ENCODE measurements at regions not wholly inside any gene's neighbourhood (a gene's known extent, or its start where the extent isn't known, plus 50 kb on each side); places are given as distances from the start of the nearest gene placed in this dataset.

DNA sequence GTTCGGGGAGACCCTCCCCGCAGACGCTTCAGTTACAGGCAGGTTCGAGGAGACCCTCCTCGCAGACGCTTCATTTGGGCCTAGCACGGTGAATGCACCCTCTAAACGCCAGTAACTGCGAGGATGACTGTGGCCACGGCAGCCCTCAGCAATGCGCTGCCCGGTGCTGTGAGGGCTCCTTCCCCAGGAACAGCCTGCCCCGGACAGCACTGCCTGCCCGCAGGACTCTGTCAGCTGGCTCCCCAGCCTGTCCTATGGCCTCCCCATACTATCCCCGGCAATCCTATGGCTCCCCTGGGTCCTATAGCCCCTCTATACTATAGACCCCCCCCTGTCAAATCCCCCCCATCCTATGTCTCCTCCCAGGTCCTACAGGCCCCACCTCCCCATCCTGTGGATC lies 238.9 kb downstream of the RBFOX3 start:
- TF ChIP-seq CTCF (IDR thresholded peaks at IDR 0.05; ENCODE audit: poor library complexity, severe bottlenecking) (no peak), EZH2 (IDR thresholded peaks at IDR 0.05; ENCODE audit: borderline replicate concordance, insufficient read depth, low read length, poor library complexity, severe bottlenecking) (no peak), POLR2AphosphoS5 (IDR thresholded peaks at IDR 0.05) (no peak), SMC3 (conservative IDR thresholded peaks at IDR 0.05; ENCODE audit: poor library complexity) (no peak), EP300 (conservative IDR thresholded peaks at IDR 0.05; ENCODE audit: poor library complexity, severe bottlenecking) (no peak), RAD21 (conservative IDR thresholded peaks at IDR 0.05) (no peak), TAF1 (IDR thresholded peaks at IDR 0.05; ENCODE audit: low read depth) (no peak)

Measured in neural cell (in vitro differentiated cells).